PC-9 (cell line): ENCODE measurements at regions not wholly inside any gene's neighbourhood (a gene's known extent, or its start where the extent isn't known, plus 50 kb on each side); places are given as distances from the start of the nearest gene placed in this dataset.
"Not testable (repeated sequence)": the region's sequence is repeated elsewhere in the genome, so short reads cannot be mapped to it uniquely, and the experiment has no call there.

Experiments used
- BruUV-seq: library from RNA; stranded (reverse); fragments of 400-500 nt; replicated peaks from 2 replicates; lab custom pipeline; 2021; lab: Mats Ljungman, UMichigan
- CTCF ChIA-PET: fragments of 300-600 bp; sonication (Branson Sonifier 250); formaldehyde crosslinking; loops from one replicate; lab custom pipeline; 2022; ENCODE audit warnings: antibody characterized with exemption; lab: Charles Lee
- POLR2A ChIA-PET: fragments of 300-600 bp; sonication (Branson Sonifier 250); formaldehyde crosslinking; loops from one replicate; lab custom pipeline; 2022; ENCODE audit warnings: antibody characterized with exemption; ENCODE audit not compliant: unreplicated experiment; lab: Charles Lee
- DNase-seq, 2 experiments: peaks; one replicate each; pipeline versions ENCODE4 v3.0.0 to v3.0.0-alpha.2; 2015 to 2022; ENCODE audit warnings: mixed read lengths in 1 of 2
- H2AFZ ChIP-seq: fragments of 200-600 bp; sonication (generic); 2 replicates; pipeline ENCODE4 v1.8.1; 2017; ENCODE audit warnings: antibody characterized with exemption
- H3F3A ChIP-seq: fragments of 200-600 bp; sonication (generic); 2 replicates; pipeline ENCODE4 v1.8.1; 2017; ENCODE audit warnings: antibody characterized with exemption, mild to moderate bottlenecking, low read depth; ENCODE audit not compliant: insufficient read depth
- H3K27ac ChIP-seq: fragments of 200-600 bp; sonication (generic); 2 replicates; pipeline ENCODE4 v1.6.1; 2016; ENCODE audit warnings: mixed run types
- H3K27me3 ChIP-seq: fragments of 200-600 bp; sonication (generic); 2 replicates; pipeline ENCODE4 v1.6.1; 2016; ENCODE audit warnings: low read depth, mixed run types; ENCODE audit not compliant: insufficient read depth
- H3K36me3 ChIP-seq: fragments of 200-600 bp; sonication (generic); 2 replicates; pipeline ENCODE4 v1.6.1; 2016; ENCODE audit warnings: low read depth, mixed run types
- H3K4me1 ChIP-seq: fragments of 200-600 bp; sonication (generic); replicated peaks from 2 replicates; pipeline ENCODE4 v1.6.1; 2016; ENCODE audit warnings: mixed run types; ENCODE audit not compliant: insufficient read depth
- H3K4me2 ChIP-seq: fragments of 200-600 bp; sonication (generic); 2 replicates; pipeline ENCODE4 v1.6.1; 2017; ENCODE audit warnings: mixed run types
- H3K4me3 ChIP-seq: fragments of 200-600 bp; sonication (generic); 2 replicates; pipeline ENCODE4 v1.6.1; 2016; ENCODE audit warnings: mixed run types
- H3K79me2 ChIP-seq: fragments of 200-600 bp; sonication (generic); 2 replicates; pipeline ENCODE4 v1.6.1; 2017; ENCODE audit warnings: low read depth, mixed run types
- H3K9me2 ChIP-seq: fragments of 200-600 bp; sonication (generic); 2 replicates; pipeline ENCODE4 v1.8.1; 2017; ENCODE audit warnings: mild to moderate bottlenecking; ENCODE audit not compliant: insufficient read depth
- H3K9me3 ChIP-seq: fragments of 200-600 bp; sonication (generic); 2 replicates; pipeline ENCODE4 v1.8.1; 2016; ENCODE audit warnings: low read depth; ENCODE audit not compliant: insufficient read depth
- H4K20me1 ChIP-seq: fragments of 200-600 bp; sonication (generic); 2 replicates; pipeline ENCODE4 v1.8.1; 2017; ENCODE audit not compliant: insufficient read depth
- CTCF ChIP-seq: fragments of 200-600 bp; sonication (generic); conservative IDR thresholded peaks from 2 replicates; pipeline ENCODE4 v1.6.1; 2017; ENCODE audit warnings: mixed run types, antibody characterized with exemption, mild to moderate bottlenecking, moderate library complexity
- EZH2 ChIP-seq: fragments of 200-600 bp; sonication (generic); IDR thresholded peaks from 2 replicates; pipeline ENCODE4 v1.8.0; 2017; ENCODE audit warnings: antibody characterized with exemption, low read depth
- intact Hi-C: fragments of 100-400 bp; cut with micrococcal nuclease; formaldehyde crosslinking; loops from one replicate; pipeline ENCODE4 v1.10.0; 2022; ENCODE audit not compliant: unreplicated experiment

GRCh38 chr7:91503934-91504555 is 239.8 kb downstream of the FZD1 start:
- no peak overlapping the region for H3K4me3 ChIP-seq
- no peak overlapping the region for H3K4me2 ChIP-seq
- no peaks in the 10 kb centered on the region for H3K36me3 ChIP-seq
- CTCF ChIA-PET = no interaction called here
- BruUV-seq = no TSS peak
- H2AFZ ChIP-seq = no peak overlapping the region
- no peaks in the 10 kb centered on the region for H4K20me1 ChIP-seq
- no peaks in the 10 kb centered on the region for H3K9me2 ChIP-seq
- TF ChIP-seq EZH2 (no peak), CTCF (no peak)
- no peak overlapping the region for H3K27ac ChIP-seq
- no peaks in the 10 kb centered on the region for H3K27me3 ChIP-seq
- no peaks in the 10 kb centered on the region for H3K9me3 ChIP-seq
- H3K79me2 ChIP-seq = no peaks in the 10 kb centered on the region
- H3F3A ChIP-seq = no peaks in the 10 kb centered on the region
- no peaks in the 10 kb centered on the region for H3K4me1 ChIP-seq
- intact Hi-C loops = no loop called here
- POLR2A ChIA-PET = interaction anchor here (0.7 kb wide), 1 partner anchor 1025 kb away, joined by 11 read pairs; the partner anchor contains the start of gene RBM48
- DNase-seq = no peak

- no peaks in the 10 kb centered on the region for H3K79me2 ChIP-seq
- no peaks in the 10 kb centered on the region for H3K36me3 ChIP-seq
- H3K9me3 ChIP-seq = no peaks in the 10 kb centered on the region
- no peaks in the 10 kb centered on the region for H3F3A ChIP-seq
- POLR2A ChIA-PET = no interaction called here
- no peaks in the 10 kb centered on the region for H4K20me1 ChIP-seq
- TF ChIP-seq EZH2 = no peak
- no peak for TF ChIP-seq CTCF
- no peak overlapping the region for H2AFZ ChIP-seq
- CTCF ChIA-PET = no interaction called here
- no peaks in the 10 kb centered on the region for H3K27me3 ChIP-seq
- no peak for DNase-seq
- no peak overlapping the region for H3K4me2 ChIP-seq
- intact Hi-C loops = no loop called here
- H3K9me2 ChIP-seq = no peaks in the 10 kb centered on the region
- H3K27ac ChIP-seq = no peak overlapping the region
- H3K4me3 ChIP-seq = no peak overlapping the region
- no TSS peak for BruUV-seq
- H3K4me1 ChIP-seq = no peaks in the 10 kb centered on the region
Observed at GRCh38 chr7:91504919-91505318, 240.7 kb downstream of the FZD1 start.

- BruUV-seq = not testable (repeated sequence)
Observed at GRCh38 chr7:91506966-91507365, 242.7 kb downstream of the FZD1 start.

GRCh38 chr7:91511861-91512260 is 247.6 kb downstream of the FZD1 start:
- intact Hi-C loops = loop anchor here (10.0 kb wide), 1 partner anchor 57 kb away; no protein-coding TSS in a partner anchor
- H3K4me3 ChIP-seq, H3K9me2 ChIP-seq, H3K27ac ChIP-seq, DNase-seq, H3K4me2 ChIP-seq, H3K9me3 ChIP-seq, H3K36me3 ChIP-seq, H3K27me3 ChIP-seq, H4K20me1 ChIP-seq, H3K4me1 ChIP-seq, H2AFZ ChIP-seq, BruUV-seq, CTCF ChIA-PET, POLR2A ChIA-PET, H3F3A ChIP-seq, H3K79me2 ChIP-seq: not testable (repeated sequence)

More at GRCh38 chr7:91506966-91507365, 242.7 kb downstream of the FZD1 start:
- H2AFZ ChIP-seq, H4K20me1 ChIP-seq, intact Hi-C loops, H3K4me2 ChIP-seq, H3K9me2 ChIP-seq, H3K9me3 ChIP-seq, H3K79me2 ChIP-seq, POLR2A ChIA-PET, H3K27ac ChIP-seq, CTCF ChIA-PET, H3K27me3 ChIP-seq, H3K4me3 ChIP-seq, H3F3A ChIP-seq, H3K4me1 ChIP-seq, H3K36me3 ChIP-seq, DNase-seq: not testable (repeated sequence)
